PC-3 (cell line): ENCODE measurements at regions not wholly inside any gene's neighbourhood (a gene's known extent, or its start where the extent isn't known, plus 50 kb on each side); places are given as distances from the start of the nearest gene placed in this dataset.

Experiments used
- ATAC-seq: fragments of 200-7000 bp; cut with Tn5 transposase; 2 replicates; pipeline ENCODE4 v1.9.1; 2020; ENCODE audit warnings: mild to moderate bottlenecking, moderate library complexity
- BruUV-seq: library from RNA; stranded (reverse); fragments of 400-500 nt; replicated peaks from 2 replicates; lab custom pipeline; 2021; lab: Mats Ljungman, UMichigan
- CTCF ChIA-PET: fragments of 300-600 bp; sonication (Branson Sonifier 250); formaldehyde crosslinking; loops from one replicate; lab custom pipeline; 2022; ENCODE audit warnings: antibody characterized with exemption; lab: Charles Lee
- POLR2A ChIA-PET: fragments of 300-600 bp; sonication (Branson Sonifier 250); formaldehyde crosslinking; loops from one replicate; lab custom pipeline; 2022; ENCODE audit warnings: antibody characterized with exemption; ENCODE audit not compliant: unreplicated experiment; lab: Charles Lee
- DNase-seq: peaks from one replicate; pipeline ENCODE4 v3.0.0-alpha.2; 2015
- H2AFZ ChIP-seq: fragments of 300-600 bp; sonication (generic); 2 replicates; pipeline ENCODE4 v1.6.0; 2016; ENCODE audit warnings: antibody characterized with exemption, low read length
- H3F3A ChIP-seq: fragments of 300-600 bp; sonication (generic); one replicate; pipeline ENCODE4 v1.6.0; 2017; ENCODE audit warnings: antibody characterized with exemption, low read length, control low read depth, mild to moderate bottlenecking; ENCODE audit not compliant: unreplicated experiment
- H3K27ac ChIP-seq: fragments of 300-600 bp; sonication (generic); 2 replicates; pipeline ENCODE4 v1.5.1; 2016; ENCODE audit warnings: mild to moderate bottlenecking, low read length
- H3K27me3 ChIP-seq: fragments of 300-600 bp; sonication (generic); 2 replicates; pipeline ENCODE4 v1.6.1; 2016; ENCODE audit warnings: low read length, mixed read lengths
- H3K36me3 ChIP-seq: fragments of 300-600 bp; sonication (generic); 2 replicates; pipeline ENCODE4 v1.6.1; 2016; ENCODE audit warnings: low read depth, mixed run types, low read length, mixed read lengths
- H3K4me1 ChIP-seq: fragments of 300-600 bp; sonication (generic); 2 replicates; pipeline ENCODE4 v1.5.1; 2016; ENCODE audit warnings: low read length; ENCODE audit not compliant: insufficient read depth
- H3K4me2 ChIP-seq: fragments of 300-600 bp; sonication (generic); 2 replicates; pipeline ENCODE4 v1.6.0; 2016; ENCODE audit warnings: low read length
- H3K4me3 ChIP-seq: fragments of 300-600 bp; sonication (generic); 2 replicates; pipeline ENCODE4 v1.5.1; 2016; ENCODE audit warnings: mild to moderate bottlenecking, low read length, mixed read lengths
- H3K79me2 ChIP-seq: fragments of 300-600 bp; sonication (generic); 2 replicates; pipeline ENCODE4 v1.6.1; 2017; ENCODE audit warnings: low read length, mixed read lengths
- H3K9ac ChIP-seq: fragments of 300-600 bp; sonication (generic); 2 replicates; pipeline ENCODE4 v1.6.0; 2016; ENCODE audit warnings: mild to moderate bottlenecking, low read length
- H3K9me2 ChIP-seq: fragments of 300-600 bp; sonication (generic); replicated peaks from 2 replicates; pipeline ENCODE4 v1.6.1; 2016; ENCODE audit warnings: mixed run types, low read length, mixed read lengths
- H3K9me3 ChIP-seq: fragments of 300-600 bp; sonication (generic); 2 replicates; pipeline ENCODE4 v1.6.1; 2016; ENCODE audit warnings: low read length, mixed read lengths
- H4K20me1 ChIP-seq: fragments of 300-600 bp; sonication (generic); 2 replicates; pipeline ENCODE4 v1.6.1; 2016; ENCODE audit warnings: low read length, mixed read lengths
- CTCF ChIP-seq: fragments of 300-600 bp; sonication (generic); conservative IDR thresholded peaks from 2 replicates; pipeline ENCODE4 v1.5.1; 2017; ENCODE audit warnings: antibody characterized with exemption, low read depth, mild to moderate bottlenecking, low read length
- EZH2 ChIP-seq: fragments of 300-600 bp; sonication (generic); IDR thresholded peaks from one replicate; pipeline ENCODE4 v1.6.1; 2017; ENCODE audit warnings: antibody characterized with exemption, mild to moderate bottlenecking, low read length; ENCODE audit not compliant: unreplicated experiment
- EZH2phosphoT487 ChIP-seq: fragments of 300-600 bp; sonication (generic); IDR thresholded peaks from 2 replicates; pipeline ENCODE4 v1.6.1; 2018; ENCODE audit warnings: mild to moderate bottlenecking, antibody characterized with exemption, low read length, borderline replicate concordance
- intact Hi-C: fragments of 100-400 bp; cut with micrococcal nuclease; formaldehyde crosslinking; loops from 2 replicates; pipeline ENCODE4 v1.9.0; 2023

- H2AFZ ChIP-seq, result no peak overlapping the region
- DNase-seq (no peak), ATAC-seq (no peak)
- intact Hi-C loops, result no loop called here
- TF ChIP-seq EZH2 (no peak), EZH2phosphoT487 (no peak), CTCF (no peak)
- ChIA-PET CTCF (no interaction called here), POLR2A (no interaction called here)
- BruUV-seq, result no TSS peak
- H3K4me3 ChIP-seq, result no peak overlapping the region
- no peaks in the 10 kb centered on the region for H3K79me2 ChIP-seq
- no peaks in the 10 kb centered on the region for H3K27me3 ChIP-seq
- H3K36me3 ChIP-seq, result no peaks in the 10 kb centered on the region
- peaks cover 10% of the 10 kb centered on the region for H3K4me1 ChIP-seq
- H3K27ac ChIP-seq, result no peak overlapping the region
- no peaks in the 10 kb centered on the region for H4K20me1 ChIP-seq
- H3K9ac ChIP-seq, result no peak overlapping the region
- H3K4me2 ChIP-seq, result no peak overlapping the region
- H3F3A ChIP-seq, result no peaks in the 10 kb centered on the region
- no peaks in the 10 kb centered on the region for H3K9me2 ChIP-seq
- no peaks in the 10 kb centered on the region for H3K9me3 ChIP-seq
Observed at GRCh38 chr13:31952641-31953380, 78.8 kb upstream of the FRY start.

- Histone ChIP-seq H3K4me2 (no peak overlapping the region), H3K9me2 (no peaks in the 10 kb centered on the region), H3K4me3 (no peak overlapping the region), H3K4me1 (peaks cover 10% of the 10 kb centered on the region), H3K36me3 (no peaks in the 10 kb centered on the region), H3K27me3 (no peaks in the 10 kb centered on the region), H3F3A (no peaks in the 10 kb centered on the region), H3K79me2 (no peaks in the 10 kb centered on the region), H2AFZ (no peak overlapping the region), H3K9me3 (no peaks in the 10 kb centered on the region), H3K9ac (no peak overlapping the region), H3K27ac (no peak overlapping the region), H4K20me1 (no peaks in the 10 kb centered on the region)
- no peak for ATAC-seq
- DNase-seq, result no peak
- intact Hi-C loops, result no loop called here
- TF ChIP-seq EZH2 (no peak), CTCF (no peak), EZH2phosphoT487 (no peak)
- CTCF ChIA-PET, result no interaction called here
- POLR2A ChIA-PET, result no interaction called here
- BruUV-seq, result no TSS peak
Observed at GRCh38 chr13:31955101-31955500, 76.5 kb upstream of the FRY start.

- ChIA-PET POLR2A (no interaction called here), CTCF (no interaction called here)
- Histone ChIP-seq H4K20me1 (no peaks in the 10 kb centered on the region), H3K79me2 (no peaks in the 10 kb centered on the region), H3K27me3 (no peaks in the 10 kb centered on the region), H3K9me3 (no peaks in the 10 kb centered on the region), H3K9me2 (no peaks in the 10 kb centered on the region), H3K36me3 (no peaks in the 10 kb centered on the region), H3K9ac (no peak overlapping the region), H3K4me3 (no peak overlapping the region), H3K4me1 (peaks cover 9% of the 10 kb centered on the region), H3K4me2 (no peak overlapping the region), H3K27ac (no peak overlapping the region), H3F3A (no peaks in the 10 kb centered on the region), H2AFZ (no peak overlapping the region)
- ATAC-seq, result no peak
- TF ChIP-seq EZH2, result no peak
- intact Hi-C loops, result no loop called here
- no TSS peak for BruUV-seq
- no peak for DNase-seq
Observed at GRCh38 chr13:31955741-31956140, 75.8 kb upstream of the FRY start.
